Peyer's patch (tissue), 4 donors: ENCODE measurements at regions not wholly inside any gene's neighbourhood (a gene's known extent, or its start where the extent isn't known, plus 50 kb on each side); places are given as distances from the start of the nearest gene placed in this dataset.
A peak's percentile ranks its signal among the peaks of the same experiment; 100 is the strongest.

ENCODE experiments used
- CTCF ChIP-seq, 6 experiments: fragments of 450-650 bp in 4 of 6; fragments of 200-600 bp in 2 of 6; sonication (generic) in 1 of 6; IDR thresholded peaks; one replicate each; pipeline ENCODE4 v1.5.1; 2017 to 2019; ENCODE audit warnings: antibody characterized with exemption in 6 of 6, mild to moderate bottlenecking in 3 of 6, moderate library complexity in 1 of 6
- POLR2A ChIP-seq, 2 donors: fragments of 450-650 bp; IDR thresholded peaks; one replicate each; pipeline ENCODE4 v1.5.1; 2017; ENCODE audit warnings: antibody characterized with exemption in 2 of 2, mild to moderate bottlenecking in 2 of 2, moderate library complexity in 2 of 2

- TF ChIP-seq POLR2A (IDR thresholded peaks at IDR 0.05): no peak
- peak in 4 of 6 experiments; percentile 22 to 86 (median 74) for TF ChIP-seq CTCF (IDR thresholded peaks at IDR 0.05)
Observed at GRCh38 chr5:115374057-115374775, 77.8 kb upstream of the CCDC112 start.
